Breast epithelium (tissue), 3 donors: ENCODE measurements at regions not wholly inside any gene's neighbourhood (a gene's known extent, or its start where the extent isn't known, plus 50 kb on each side); places are given as distances from the start of the nearest gene placed in this dataset.

Experiments used
- POLR2A ChIP-seq: fragments of 450-650 bp; IDR thresholded peaks from one replicate; pipeline ENCODE4 v1.6.1; 2016; ENCODE audit warnings: antibody characterized with exemption, mild to moderate bottlenecking, moderate library complexity
- POLR2AphosphoS5 ChIP-seq, 3 donors: sonication (generic); formaldehyde crosslinking; IDR thresholded peaks; one replicate each; pipeline ENCODE4 v1.6.1; 2017; ENCODE audit warnings: antibody characterized with exemption in 3 of 3
- TF ChIP-seq, protein P1 (sequence below), 3 donors: fragments of 450-650 bp; IDR thresholded peaks; one replicate each; pipeline ENCODE4 v1.5.1; 2016 to 2017; ENCODE audit warnings: antibody characterized with exemption in 3 of 3, mild to moderate bottlenecking in 3 of 3, moderate library complexity in 3 of 3

GRCh38 chr11:128188346-128189004 is 398.9 kb downstream of the ETS1 start:
- no peak for TF ChIP-seq POLR2AphosphoS5 (IDR thresholded peaks at IDR 0.05)
- TF ChIP-seq, protein P1, sequence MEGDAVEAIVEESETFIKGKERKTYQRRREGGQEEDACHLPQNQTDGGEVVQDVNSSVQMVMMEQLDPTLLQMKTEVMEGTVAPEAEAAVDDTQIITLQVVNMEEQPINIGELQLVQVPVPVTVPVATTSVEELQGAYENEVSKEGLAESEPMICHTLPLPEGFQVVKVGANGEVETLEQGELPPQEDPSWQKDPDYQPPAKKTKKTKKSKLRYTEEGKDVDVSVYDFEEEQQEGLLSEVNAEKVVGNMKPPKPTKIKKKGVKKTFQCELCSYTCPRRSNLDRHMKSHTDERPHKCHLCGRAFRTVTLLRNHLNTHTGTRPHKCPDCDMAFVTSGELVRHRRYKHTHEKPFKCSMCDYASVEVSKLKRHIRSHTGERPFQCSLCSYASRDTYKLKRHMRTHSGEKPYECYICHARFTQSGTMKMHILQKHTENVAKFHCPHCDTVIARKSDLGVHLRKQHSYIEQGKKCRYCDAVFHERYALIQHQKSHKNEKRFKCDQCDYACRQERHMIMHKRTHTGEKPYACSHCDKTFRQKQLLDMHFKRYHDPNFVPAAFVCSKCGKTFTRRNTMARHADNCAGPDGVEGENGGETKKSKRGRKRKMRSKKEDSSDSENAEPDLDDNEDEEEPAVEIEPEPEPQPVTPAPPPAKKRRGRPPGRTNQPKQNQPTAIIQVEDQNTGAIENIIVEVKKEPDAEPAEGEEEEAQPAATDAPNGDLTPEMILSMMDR (IDR thresholded peaks at IDR 0.05): no peak
- no peak for TF ChIP-seq POLR2A
